ENCODE measurements at regions not wholly inside any gene's neighbourhood (a gene's known extent, or its start where the extent isn't known, plus 50 kb on each side); places are given as distances from the start of the nearest gene placed in this dataset.

DNA sequence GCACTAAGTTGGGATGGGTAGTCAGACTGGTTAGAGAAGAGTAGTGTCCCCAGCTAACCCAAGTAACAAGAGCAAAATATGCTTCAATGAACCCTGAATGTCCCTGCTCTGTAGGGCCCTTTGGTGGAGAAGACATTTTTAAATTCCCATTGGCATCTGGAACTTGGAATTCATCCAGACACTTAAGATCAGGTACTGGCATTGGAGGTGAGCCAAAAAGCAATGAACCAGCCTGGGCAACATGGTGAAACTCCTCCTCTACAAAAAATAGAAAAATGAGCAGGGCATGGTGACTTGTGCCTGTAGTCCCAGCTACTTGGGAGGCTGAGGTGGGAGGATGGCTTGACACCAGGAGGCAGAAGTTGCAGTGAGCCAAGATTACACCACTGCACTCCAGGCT lies 58.9 kb upstream of the ZNF618 start:
- no peak for DNase-seq (ENCODE audit: low read depth)

DNA sequence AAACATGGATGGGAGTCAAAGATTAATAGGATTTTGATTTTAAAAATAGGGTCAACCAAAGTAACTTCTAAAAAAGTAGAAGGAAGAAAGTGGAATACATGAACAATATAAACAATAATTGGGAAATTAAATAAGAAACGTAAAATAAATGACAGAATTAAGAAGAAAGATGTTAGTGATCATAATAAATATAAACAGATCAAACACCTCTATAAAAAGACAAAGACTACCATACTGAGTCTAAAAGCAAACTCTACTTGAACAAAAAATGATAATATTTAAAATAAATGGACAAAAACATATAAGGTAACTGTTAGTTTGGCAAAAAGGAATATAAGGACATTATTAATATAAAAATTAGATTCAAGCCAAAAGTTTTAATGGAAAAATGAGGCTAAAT lies 57.7 kb upstream of the ZNF618 start:
- no peak for DNase-seq (ENCODE audit: low read depth)

DNA sequence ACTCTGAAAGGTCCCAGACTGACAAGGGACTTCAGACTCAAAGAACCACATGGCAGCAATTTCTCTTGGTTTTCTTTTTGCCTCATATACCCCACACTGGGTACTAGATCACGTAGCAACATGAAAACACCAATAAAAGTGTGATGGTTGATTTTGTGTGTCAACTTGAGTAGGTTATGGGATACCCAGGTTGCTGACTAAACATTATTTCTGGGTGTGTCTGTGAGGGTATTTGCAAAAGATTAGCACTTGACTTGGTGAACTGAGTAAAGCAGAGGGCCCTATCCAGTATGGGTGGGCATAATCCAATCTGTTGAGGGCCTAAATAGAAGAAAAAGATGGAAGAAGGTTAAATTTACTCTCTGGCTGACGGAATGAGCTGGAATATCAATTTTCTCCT lies 53.8 kb upstream of the ZNF618 start:
- DNase-seq (ENCODE audit: low read depth): no peak

DNA sequence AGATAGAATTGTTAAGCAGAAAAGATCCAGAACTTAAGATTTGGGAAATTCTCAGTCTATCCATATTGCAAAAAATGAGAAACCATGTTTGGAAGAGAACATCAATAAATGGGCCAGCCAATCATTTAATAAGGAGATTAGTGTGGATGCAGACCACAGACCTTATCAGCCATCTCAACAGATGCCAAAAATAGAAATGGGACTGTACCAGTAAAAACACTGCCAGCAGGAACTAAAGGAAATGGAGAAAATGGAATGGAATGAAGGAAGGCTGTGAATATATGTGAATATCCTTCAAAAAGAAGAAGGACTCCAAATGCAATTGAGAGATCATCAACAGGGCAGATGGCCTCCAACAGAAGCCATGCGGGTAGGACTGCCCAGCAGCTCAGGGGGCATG lies 52.7 kb upstream of the ZNF618 start:
- no peak for DNase-seq (ENCODE audit: low read depth)
